ENCODE measurements at regions not wholly inside any gene's neighbourhood (a gene's known extent, or its start where the extent isn't known, plus 50 kb on each side); places are given as distances from the start of the nearest gene placed in this dataset.

GRCh38 chr2:155600296-155600695 lies 732.2 kb downstream of the NR4A2 start:
- TF ChIP-seq CTCF (conservative IDR thresholded peaks at IDR 0.05) = no peak
- H3K56ac ChIP-seq (ENCODE audit: insufficient read length, low read depth, low read length) = no peak overlapping the region

More at GRCh38 chr2:155600296-155600695, 732.2 kb downstream of the NR4A2 start:
- no peak overlapping the region for H3K9ac ChIP-seq (ENCODE audit: extremely low read depth, insufficient read length, low read length)
- H4K20me1 ChIP-seq (ENCODE audit: control insufficient read depth, insufficient read depth, insufficient read length) = no peaks in the 10 kb centered on the region
- H2BK20ac ChIP-seq (ENCODE audit: low read depth, low read length, poor library complexity, severe bottlenecking) = no peak overlapping the region
- H3K23ac ChIP-seq (ENCODE audit: insufficient read length, low read depth, low read length) = no peak overlapping the region
- no peak overlapping the region for H2AFZ ChIP-seq (ENCODE audit: low read length)
- DNase-seq = no peak
- H3K27me3 ChIP-seq (ENCODE audit: insufficient read depth, low read length) = no peaks in the 10 kb centered on the region
- no peaks in the 10 kb centered on the region for H3K9me3 ChIP-seq (ENCODE audit: control insufficient read depth, low read depth, low read length)
- no peak overlapping the region for H4K8ac ChIP-seq (replicated peaks; ENCODE audit: insufficient read length, low read depth, low read length)
- H4K5ac ChIP-seq (ENCODE audit: insufficient read length, low read depth, low read length) = no peak overlapping the region
- no peak overlapping the region for H3K4me3 Mint-ChIP-seq
- H2BK12ac ChIP-seq (ENCODE audit: insufficient read length, low read depth, low read length) = no peak overlapping the region
- H3K27ac ChIP-seq (ENCODE audit: insufficient read length, low read depth, low read length) = no peak overlapping the region
- no peak overlapping the region for H3K14ac ChIP-seq (ENCODE audit: insufficient read depth, low read length)
- H2BK15ac ChIP-seq (ENCODE audit: low read depth, low read length) = no peak overlapping the region
- H3K79me1 ChIP-seq (ENCODE audit: insufficient read depth, low read depth, low read length, poor library complexity, severe bottlenecking) = no peaks in the 10 kb centered on the region
- H3K27me3 Mint-ChIP-seq (ENCODE audit: low read depth) = no peaks in the 10 kb centered on the region; the same call in 1 of the 2 replicates
- H3K4ac ChIP-seq (ENCODE audit: low read depth, low read length) = no peak overlapping the region
- peaks cover 0 to 7% of the 10 kb centered on the region in 2 experiments; a peak in 2 of 5 replicates for H3K9me3 Mint-ChIP-seq
- WGBS (ENCODE audit: extremely low coverage, insufficient read length, low lambda C conversion rate) = no CpG with 5 or more reads among the region's 10 CpGs
- no peaks in the 10 kb centered on the region for H3K4me1 ChIP-seq (ENCODE audit: insufficient read depth, low read length)
- no peaks in the 10 kb centered on the region for H3K23me2 ChIP-seq (ENCODE audit: insufficient read length, low read depth, low read length, poor library complexity, severe bottlenecking)
- no peak overlapping the region; a peak in 1 of 7 replicates for H3K27ac Mint-ChIP-seq
- no peaks in the 10 kb centered on the region; a peak in 2 of 7 replicates for H3K36me3 Mint-ChIP-seq (ENCODE audit: insufficient read depth in 1 of 3, low read depth in 3 of 3)
- H2BK120ac ChIP-seq (ENCODE audit: low read depth, low read length, poor library complexity, severe bottlenecking) = no peak overlapping the region
- H3K18ac ChIP-seq (ENCODE audit: insufficient read length, low read depth, low read length) = no peak overlapping the region
- no peaks in the 10 kb centered on the region for H3K79me2 ChIP-seq (ENCODE audit: insufficient read depth, low read length)
- H2AK5ac ChIP-seq (ENCODE audit: insufficient read length, low read length) = no peak overlapping the region
- H3K4me2 ChIP-seq (ENCODE audit: insufficient read depth, insufficient read length, low read length) = no peak overlapping the region
- H3T11ph ChIP-seq (ENCODE audit: low read length) = no peak overlapping the region
- no peak overlapping the region for H4K91ac ChIP-seq (ENCODE audit: insufficient read length, low read depth, low read length)
- no peaks in the 10 kb centered on the region for H3K4me1 Mint-ChIP-seq
- no peak overlapping the region for H2BK5ac ChIP-seq (ENCODE audit: insufficient read length, low read length)

Measured in H9 (cell line).